Body of pancreas (tissue), 4 donors: ENCODE measurements at regions not wholly inside any gene's neighbourhood (a gene's known extent, or its start where the extent isn't known, plus 50 kb on each side); places are given as distances from the start of the nearest gene placed in this dataset.
"Not testable (repeated sequence)": the region's sequence is repeated elsewhere in the genome, so short reads cannot be mapped to it uniquely, and the experiment has no call there.

Experiments used
- CTCF ChIP-seq, 7 experiments: fragments of 450-650 bp in 4 of 7; fragments of 200-600 bp in 3 of 7; sonication (generic) in 3 of 7; IDR thresholded peaks; one replicate each; pipeline ENCODE4 v1.5.1; 2016 to 2019; ENCODE audit warnings: antibody characterized with exemption in 7 of 7
- POLR2A ChIP-seq, 3 donors: fragments of 450-650 bp; IDR thresholded peaks; one replicate each; pipeline ENCODE4 v1.6.1; 2016; ENCODE audit warnings: antibody characterized with exemption in 3 of 3, mild to moderate bottlenecking in 2 of 3

- TF ChIP-seq CTCF, POLR2A (IDR thresholded peaks at IDR 0.05): not testable (repeated sequence)
Measured at GRCh38 chr2:113566674-113567480, 60.2 kb upstream of the RABL2A start.
